Sigmoid colon (tissue), 4 donors: ENCODE measurements at regions not wholly inside any gene's neighbourhood (a gene's known extent, or its start where the extent isn't known, plus 50 kb on each side); places are given as distances from the start of the nearest gene placed in this dataset.

Source experiments
- EP300 ChIP-seq, 4 donors: sonication (generic); formaldehyde crosslinking; IDR thresholded peaks; one replicate each; pipeline ENCODE4 v1.6.1; 2017; ENCODE audit warnings: antibody characterized with exemption in 4 of 4
- POLR2A ChIP-seq, 2 donors: fragments of 450-650 bp; IDR thresholded peaks; one replicate each; pipeline ENCODE4 v1.6.1; 2016; ENCODE audit warnings: antibody characterized with exemption in 2 of 2, mild to moderate bottlenecking in 2 of 2, moderate library complexity in 2 of 2
- POLR2AphosphoS5 ChIP-seq, 4 donors: sonication (generic); formaldehyde crosslinking; IDR thresholded peaks; one replicate each; pipeline ENCODE4 v1.6.1; 2017; ENCODE audit warnings: antibody characterized with exemption in 4 of 4
- TF ChIP-seq, protein P1 (sequence below), 4 experiments: fragments of 450-650 bp in 3 of 4; fragments of 200-600 bp in 1 of 4; IDR thresholded peaks; one replicate each; pipeline ENCODE4 v1.5.1; 2016 to 2019; ENCODE audit warnings: antibody characterized with exemption in 4 of 4, mild to moderate bottlenecking in 3 of 4, moderate library complexity in 2 of 4

DNA sequence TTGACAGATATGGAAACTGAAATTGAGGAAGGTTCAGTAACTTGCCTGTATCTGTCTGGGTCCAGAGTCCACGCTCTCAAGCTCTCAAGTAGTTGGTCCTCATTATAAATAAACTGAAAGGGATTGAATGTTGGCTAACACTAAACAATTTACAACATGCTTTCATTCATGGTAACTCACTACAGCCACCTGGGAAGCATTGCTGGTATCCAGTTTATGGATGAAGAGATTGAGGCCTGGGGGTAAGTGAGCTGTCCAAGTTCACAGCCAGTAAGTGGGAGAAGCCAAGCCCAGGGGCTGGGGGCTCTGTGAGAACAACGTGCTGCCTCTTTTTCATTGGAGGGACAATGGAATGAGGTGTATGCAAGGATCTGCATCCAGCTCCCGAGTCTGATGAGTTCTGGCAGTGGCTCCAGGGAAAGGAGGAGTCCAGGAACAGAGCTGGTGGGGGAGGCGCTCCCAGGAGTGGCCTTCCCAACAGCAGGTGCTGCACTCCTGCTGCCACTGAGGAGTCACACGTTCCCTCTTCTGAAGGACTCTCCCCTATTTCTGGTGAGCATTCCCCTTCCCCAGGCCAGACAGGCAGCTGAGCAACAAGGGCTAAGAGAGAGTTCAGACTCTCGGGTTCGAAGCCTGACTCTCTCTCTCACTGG is 175.8 kb downstream of the CSNK2A3 start:
- TF ChIP-seq EP300 (IDR thresholded peaks at IDR 0.05) = no peak
- TF ChIP-seq, protein P1, sequence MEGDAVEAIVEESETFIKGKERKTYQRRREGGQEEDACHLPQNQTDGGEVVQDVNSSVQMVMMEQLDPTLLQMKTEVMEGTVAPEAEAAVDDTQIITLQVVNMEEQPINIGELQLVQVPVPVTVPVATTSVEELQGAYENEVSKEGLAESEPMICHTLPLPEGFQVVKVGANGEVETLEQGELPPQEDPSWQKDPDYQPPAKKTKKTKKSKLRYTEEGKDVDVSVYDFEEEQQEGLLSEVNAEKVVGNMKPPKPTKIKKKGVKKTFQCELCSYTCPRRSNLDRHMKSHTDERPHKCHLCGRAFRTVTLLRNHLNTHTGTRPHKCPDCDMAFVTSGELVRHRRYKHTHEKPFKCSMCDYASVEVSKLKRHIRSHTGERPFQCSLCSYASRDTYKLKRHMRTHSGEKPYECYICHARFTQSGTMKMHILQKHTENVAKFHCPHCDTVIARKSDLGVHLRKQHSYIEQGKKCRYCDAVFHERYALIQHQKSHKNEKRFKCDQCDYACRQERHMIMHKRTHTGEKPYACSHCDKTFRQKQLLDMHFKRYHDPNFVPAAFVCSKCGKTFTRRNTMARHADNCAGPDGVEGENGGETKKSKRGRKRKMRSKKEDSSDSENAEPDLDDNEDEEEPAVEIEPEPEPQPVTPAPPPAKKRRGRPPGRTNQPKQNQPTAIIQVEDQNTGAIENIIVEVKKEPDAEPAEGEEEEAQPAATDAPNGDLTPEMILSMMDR (IDR thresholded peaks at IDR 0.05) = no peak
- no peak for TF ChIP-seq POLR2A (IDR thresholded peaks at IDR 0.05)
- no peak for TF ChIP-seq POLR2AphosphoS5 (IDR thresholded peaks at IDR 0.05)
